Activated CD4-positive, alpha-beta memory T cell treated with anti-CD3 and anti-CD28 coated beads for 36 hours (primary cell): ENCODE measurements at regions not wholly inside any gene's neighbourhood (a gene's known extent, or its start where the extent isn't known, plus 50 kb on each side); places are given as distances from the start of the nearest gene placed in this dataset.

Experiments
- CTCF ChIA-PET: fragments of 350-600 bp; sonication (Branson Sonifier 250); formaldehyde crosslinking; loops from one replicate; lab custom pipeline; 2021; ENCODE audit warnings: antibody characterized with exemption, inconsistent platforms; lab: Charles Lee
- POLR2A ChIA-PET: fragments of 350-600 bp; sonication (Branson Sonifier 250); formaldehyde crosslinking; loops from one replicate; lab custom pipeline; 2021; ENCODE audit warnings: antibody characterized with exemption; lab: Charles Lee
- DNase-seq: peaks from one replicate; pipeline ENCODE4 v3.0.0-alpha.2; 2020
- H3K27ac Mint-ChIP-seq: one replicate; pipeline ENCODE4 v1.8.0; 2021; ENCODE audit warnings: mixed read lengths
- H3K27me3 Mint-ChIP-seq: one replicate; pipeline ENCODE4 v1.8.0; 2021; ENCODE audit warnings: mixed read lengths
- H3K36me3 Mint-ChIP-seq: one replicate; pipeline ENCODE4 v1.8.0; 2021; ENCODE audit warnings: mixed read lengths
- H3K4me1 Mint-ChIP-seq: one replicate; pipeline ENCODE4 v1.8.0; 2021; ENCODE audit warnings: low read depth, mixed read lengths
- H3K4me3 Mint-ChIP-seq: one replicate; pipeline ENCODE4 v1.8.0; 2021; ENCODE audit warnings: mild to moderate bottlenecking, mixed read lengths
- H3K9me3 Mint-ChIP-seq: one replicate; pipeline ENCODE4 v1.8.0; 2021; ENCODE audit warnings: mixed read lengths
- intact Hi-C: fragments of 100-400 bp; cut with micrococcal nuclease; formaldehyde crosslinking; loops from one replicate; pipeline ENCODE4 v1.15.1; 2023

- no peak overlapping the region for H3K27ac Mint-ChIP-seq
- peaks cover 93% of the 10 kb centered on the region for H3K9me3 Mint-ChIP-seq
- DNase-seq: no peak
- intact Hi-C loops: no loop called here
- POLR2A ChIA-PET: no interaction called here
- peaks cover 96% of the 10 kb centered on the region for H3K36me3 Mint-ChIP-seq
- H3K27me3 Mint-ChIP-seq: no peaks in the 10 kb centered on the region
- no peak overlapping the region for H3K4me3 Mint-ChIP-seq
- CTCF ChIA-PET: no interaction called here
- no peaks in the 10 kb centered on the region for H3K4me1 Mint-ChIP-seq
Observed at GRCh38 chr15:25051399-25052154, 96.8 kb downstream of the SNRPN start.

GRCh38 chr15:25052191-25052999 is 97.6 kb downstream of the SNRPN start:
- CTCF ChIA-PET: no interaction called here
- Mint-ChIP-seq H3K27ac (no peak overlapping the region), H3K4me3 (no peak overlapping the region), H3K4me1 (no peaks in the 10 kb centered on the region), H3K36me3 (peaks cover 96% of the 10 kb centered on the region), H3K9me3 (peaks cover 93% of the 10 kb centered on the region), H3K27me3 (no peaks in the 10 kb centered on the region)
- DNase-seq: no peak
- POLR2A ChIA-PET: no interaction called here
- intact Hi-C loops: no loop called here

- Mint-ChIP-seq H3K4me3 (no peak overlapping the region), H3K4me1 (no peaks in the 10 kb centered on the region), H3K27ac (no peak overlapping the region), H3K9me3 (peaks cover 93% of the 10 kb centered on the region), H3K36me3 (peaks cover 97% of the 10 kb centered on the region), H3K27me3 (no peaks in the 10 kb centered on the region)
- no peak for DNase-seq
- CTCF ChIA-PET: no interaction called here
- intact Hi-C loops: no loop called here
- POLR2A ChIA-PET: no interaction called here
Observed at GRCh38 chr15:25053000-25053815, 98.4 kb downstream of the SNRPN start.

- Mint-ChIP-seq H3K4me1 (no peaks in the 10 kb centered on the region), H3K36me3 (peaks cover 99% of the 10 kb centered on the region), H3K9me3 (peaks cover 98% of the 10 kb centered on the region), H3K27ac (no peak overlapping the region), H3K4me3 (no peak overlapping the region), H3K27me3 (no peaks in the 10 kb centered on the region)
- ChIA-PET POLR2A (no interaction called here), CTCF (no interaction called here)
- intact Hi-C loops: no loop called here
- DNase-seq: no peak
Observed at GRCh38 chr15:25054329-25054728, 99.5 kb downstream of the SNRPN start.

GRCh38 chr15:25054943-25055342 is 100.2 kb downstream of the SNRPN start:
- Mint-ChIP-seq H3K9me3 (peaks cover 98% of the 10 kb centered on the region), H3K27me3 (no peaks in the 10 kb centered on the region), H3K4me1 (no peaks in the 10 kb centered on the region), H3K36me3 (peaks cover 99% of the 10 kb centered on the region), H3K27ac (no peak overlapping the region), H3K4me3 (no peak overlapping the region)
- DNase-seq: no peak
- intact Hi-C loops: no loop called here
- ChIA-PET CTCF (no interaction called here), POLR2A (no interaction called here)

GRCh38 chr15:25055356-25056068 is 100.7 kb downstream of the SNRPN start:
- Mint-ChIP-seq H3K36me3 (peaks cover 99% of the 10 kb centered on the region), H3K9me3 (peaks cover 98% of the 10 kb centered on the region), H3K27ac (no peak overlapping the region), H3K27me3 (no peaks in the 10 kb centered on the region), H3K4me1 (no peaks in the 10 kb centered on the region), H3K4me3 (no peak overlapping the region)
- ChIA-PET POLR2A (no interaction called here), CTCF (no interaction called here)
- DNase-seq: no peak
- intact Hi-C loops: no loop called here

- no peak overlapping the region for H3K4me3 Mint-ChIP-seq
- H3K36me3 Mint-ChIP-seq: peaks cover 99% of the 10 kb centered on the region
- ChIA-PET POLR2A (no interaction called here), CTCF (no interaction called here)
- no peaks in the 10 kb centered on the region for H3K27me3 Mint-ChIP-seq
- no peaks in the 10 kb centered on the region for H3K4me1 Mint-ChIP-seq
- no peak overlapping the region for H3K27ac Mint-ChIP-seq
- no peak for DNase-seq
- H3K9me3 Mint-ChIP-seq: peaks cover 98% of the 10 kb centered on the region
- intact Hi-C loops: no loop called here
Observed at GRCh38 chr15:25056484-25057425, 102.0 kb downstream of the SNRPN start.

GRCh38 chr15:25057574-25057973 is 102.8 kb downstream of the SNRPN start:
- H3K9me3 Mint-ChIP-seq: peaks cover 98% of the 10 kb centered on the region
- H3K4me1 Mint-ChIP-seq: no peaks in the 10 kb centered on the region
- H3K27ac Mint-ChIP-seq: no peak overlapping the region
- no peaks in the 10 kb centered on the region for H3K27me3 Mint-ChIP-seq
- no peak overlapping the region for H3K4me3 Mint-ChIP-seq
- intact Hi-C loops: no loop called here
- CTCF ChIA-PET: no interaction called here
- H3K36me3 Mint-ChIP-seq: peaks cover 99% of the 10 kb centered on the region
- no peak for DNase-seq
- POLR2A ChIA-PET: no interaction called here

- intact Hi-C loops: no loop called here
- no peak overlapping the region for H3K4me3 Mint-ChIP-seq
- peaks cover 98% of the 10 kb centered on the region for H3K9me3 Mint-ChIP-seq
- no peak overlapping the region for H3K27ac Mint-ChIP-seq
- POLR2A ChIA-PET: no interaction called here
- no peak for DNase-seq
- H3K36me3 Mint-ChIP-seq: peaks cover 99% of the 10 kb centered on the region
- CTCF ChIA-PET: no interaction called here
- H3K4me1 Mint-ChIP-seq: no peaks in the 10 kb centered on the region
- H3K27me3 Mint-ChIP-seq: no peaks in the 10 kb centered on the region
Observed at GRCh38 chr15:25058080-25058785, 103.4 kb downstream of the SNRPN start.

- Mint-ChIP-seq H3K4me1 (no peaks in the 10 kb centered on the region), H3K27ac (no peak overlapping the region), H3K9me3 (peaks cover 98% of the 10 kb centered on the region), H3K4me3 (no peak overlapping the region), H3K36me3 (peaks cover 99% of the 10 kb centered on the region), H3K27me3 (no peaks in the 10 kb centered on the region)
- ChIA-PET POLR2A (no interaction called here), CTCF (no interaction called here)
- intact Hi-C loops: no loop called here
- no peak for DNase-seq
Observed at GRCh38 chr15:25059698-25060471, 105.1 kb downstream of the SNRPN start.
